OCI-LY1 (cell line): ENCODE measurements at regions not wholly inside any gene's neighbourhood (a gene's known extent, or its start where the extent isn't known, plus 50 kb on each side); places are given as distances from the start of the nearest gene placed in this dataset.

Source experiments
- H2AFZ ChIP-seq: fragments of 200-600 bp; sonication (generic), shearing (Covaris generic); 2 replicates; pipeline ENCODE4 v1.6.0; 2014; ENCODE audit warnings: antibody characterized with exemption, mild to moderate bottlenecking, low read length
- H3F3A ChIP-seq: fragments of 200-600 bp; sonication (generic), shearing (Covaris generic); 2 replicates; pipeline ENCODE4 v1.6.0; 2014; ENCODE audit warnings: mild to moderate bottlenecking, antibody characterized with exemption, low read length, moderate library complexity; ENCODE audit not compliant: insufficient read depth
- H3K27ac ChIP-seq: fragments of 200-600 bp; sonication (generic); 2 replicates; pipeline ENCODE4 v1.5.1; 2014; ENCODE audit warnings: low read length, mixed run types, mild to moderate bottlenecking, low read depth; ENCODE audit not compliant: poor library complexity, severe bottlenecking
- H3K27me3 ChIP-seq: fragments of 200-600 bp; sonication (generic); 2 replicates; pipeline ENCODE4 v1.6.0; 2014; ENCODE audit warnings: antibody characterized with exemption, mild to moderate bottlenecking, low read length, moderate library complexity; ENCODE audit not compliant: insufficient read depth
- H3K36me3 ChIP-seq: fragments of 200-600 bp; sonication (generic); 2 replicates; pipeline ENCODE4 v1.6.1; 2014; ENCODE audit warnings: mild to moderate bottlenecking, antibody characterized with exemption, low read length, moderate library complexity, mixed read lengths; ENCODE audit not compliant: insufficient read depth
- H3K4me1 ChIP-seq: fragments of 200-600 bp; sonication (generic); 2 replicates; pipeline ENCODE4 v1.5.1; 2014; ENCODE audit warnings: mild to moderate bottlenecking, low read length, moderate library complexity; ENCODE audit not compliant: insufficient read depth, severe bottlenecking
- H3K4me2 ChIP-seq: fragments of 200-600 bp; sonication (generic), shearing (Covaris generic); 2 replicates; pipeline ENCODE4 v1.6.1; 2014; ENCODE audit warnings: low read length
- H3K4me3 ChIP-seq: fragments of 200-600 bp; sonication (generic); 2 replicates; pipeline ENCODE4 v1.5.1; 2014; ENCODE audit warnings: low read length, low read depth, mild to moderate bottlenecking, mixed read lengths; ENCODE audit not compliant: poor library complexity, severe bottlenecking
- H3K79me2 ChIP-seq: fragments of 200-600 bp; shearing (Covaris generic); 2 replicates; pipeline ENCODE4 v1.6.1; 2016; ENCODE audit warnings: mixed run types, low read length, mixed read lengths; ENCODE audit not compliant: insufficient read depth
- H3K9ac ChIP-seq: fragments of 200-600 bp; sonication (generic), shearing (Covaris generic); 2 replicates; pipeline ENCODE4 v1.6.1; 2014; ENCODE audit warnings: mild to moderate bottlenecking, low read length, mixed read lengths
- H3K9me2 ChIP-seq: fragments of 200-600 bp; sonication (generic), shearing (Covaris generic); 2 replicates; pipeline ENCODE4 v1.6.1; 2014; ENCODE audit warnings: low read depth, mild to moderate bottlenecking, low read length, mixed read lengths
- H3K9me3 ChIP-seq: fragments of 200-600 bp; shearing (Covaris generic); 2 replicates; pipeline ENCODE4 v1.6.1; 2014; ENCODE audit warnings: low read length, mixed read lengths
- H4K20me1 ChIP-seq: fragments of 200-600 bp; sonication (generic), shearing (Covaris generic); 2 replicates; pipeline ENCODE4 v1.6.0; 2016; ENCODE audit warnings: mild to moderate bottlenecking, low read length; ENCODE audit not compliant: insufficient read depth
- EZH2 ChIP-seq: fragments of 200-600 bp; sonication (generic), shearing (Covaris generic); IDR thresholded peaks from 2 replicates; pipeline ENCODE4 v1.8.0; 2017; ENCODE audit warnings: borderline replicate concordance, mixed run types, mild to moderate bottlenecking, antibody characterized with exemption, low read length, moderate library complexity, mixed read lengths
- TF ChIP-seq, protein P1 (sequence below): fragments of 200-600 bp; sonication (generic), shearing (Covaris generic); IDR thresholded peaks from 2 replicates; pipeline ENCODE4 v1.5.1; 2017; ENCODE audit warnings: mild to moderate bottlenecking, antibody characterized with exemption, low read length, moderate library complexity, mixed read lengths

DNA sequence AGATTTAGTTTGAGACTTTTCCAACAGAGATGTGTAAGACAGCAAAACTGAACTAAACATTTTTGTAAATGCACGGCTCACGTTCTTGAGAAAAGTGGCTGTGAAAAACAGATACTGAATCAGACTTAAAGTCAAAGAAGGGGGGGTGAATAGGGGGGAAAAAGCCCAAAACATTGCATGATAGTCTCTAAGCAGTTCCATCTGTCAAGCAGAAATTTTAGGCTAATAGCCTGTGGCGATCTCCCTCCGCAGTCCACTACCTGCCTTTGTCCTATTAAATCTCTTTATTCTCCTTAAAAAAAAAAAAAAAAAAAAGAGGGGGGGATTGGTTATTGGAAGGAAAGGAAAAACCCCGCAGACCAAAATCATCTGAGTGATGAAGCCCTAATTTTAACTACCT, 217.6 kb upstream of the NFIA start:
- H3K9me3 ChIP-seq: no peaks in the 10 kb centered on the region
- no peak overlapping the region for H3K9ac ChIP-seq
- H3K4me1 ChIP-seq: no peaks in the 10 kb centered on the region
- H3K27ac ChIP-seq: no peak overlapping the region
- H3K4me2 ChIP-seq: no peak overlapping the region
- H3K79me2 ChIP-seq: no peaks in the 10 kb centered on the region
- no peak overlapping the region for H3K4me3 ChIP-seq
- no peaks in the 10 kb centered on the region for H3K36me3 ChIP-seq
- H3K9me2 ChIP-seq: no peaks in the 10 kb centered on the region
- H2AFZ ChIP-seq: no peak overlapping the region
- H3F3A ChIP-seq: no peaks in the 10 kb centered on the region
- no peaks in the 10 kb centered on the region for H3K27me3 ChIP-seq
- no peak for TF ChIP-seq EZH2
- TF ChIP-seq, protein P1, sequence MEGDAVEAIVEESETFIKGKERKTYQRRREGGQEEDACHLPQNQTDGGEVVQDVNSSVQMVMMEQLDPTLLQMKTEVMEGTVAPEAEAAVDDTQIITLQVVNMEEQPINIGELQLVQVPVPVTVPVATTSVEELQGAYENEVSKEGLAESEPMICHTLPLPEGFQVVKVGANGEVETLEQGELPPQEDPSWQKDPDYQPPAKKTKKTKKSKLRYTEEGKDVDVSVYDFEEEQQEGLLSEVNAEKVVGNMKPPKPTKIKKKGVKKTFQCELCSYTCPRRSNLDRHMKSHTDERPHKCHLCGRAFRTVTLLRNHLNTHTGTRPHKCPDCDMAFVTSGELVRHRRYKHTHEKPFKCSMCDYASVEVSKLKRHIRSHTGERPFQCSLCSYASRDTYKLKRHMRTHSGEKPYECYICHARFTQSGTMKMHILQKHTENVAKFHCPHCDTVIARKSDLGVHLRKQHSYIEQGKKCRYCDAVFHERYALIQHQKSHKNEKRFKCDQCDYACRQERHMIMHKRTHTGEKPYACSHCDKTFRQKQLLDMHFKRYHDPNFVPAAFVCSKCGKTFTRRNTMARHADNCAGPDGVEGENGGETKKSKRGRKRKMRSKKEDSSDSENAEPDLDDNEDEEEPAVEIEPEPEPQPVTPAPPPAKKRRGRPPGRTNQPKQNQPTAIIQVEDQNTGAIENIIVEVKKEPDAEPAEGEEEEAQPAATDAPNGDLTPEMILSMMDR: no peak
- no peaks in the 10 kb centered on the region for H4K20me1 ChIP-seq

DNA sequence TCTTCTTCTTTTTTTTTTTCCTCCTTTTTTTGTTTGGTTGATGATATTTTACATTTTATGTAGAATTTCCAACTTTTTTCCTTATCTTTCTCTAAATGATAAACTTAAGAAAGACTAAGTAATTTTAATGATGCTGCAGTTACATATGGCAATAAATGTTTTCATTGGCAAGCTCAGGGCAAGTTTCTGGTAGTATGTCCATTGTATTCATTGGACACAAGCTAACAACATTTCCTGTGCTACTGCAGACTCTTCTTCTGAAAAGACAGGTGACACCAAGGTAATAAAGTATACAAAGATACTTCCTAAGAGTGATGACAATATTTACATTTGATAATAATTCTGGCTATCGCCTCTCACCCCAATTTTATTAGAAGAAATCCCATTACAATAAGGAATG, 219.2 kb upstream of the NFIA start:
- no peaks in the 10 kb centered on the region for H4K20me1 ChIP-seq
- no peak overlapping the region for H3K27ac ChIP-seq
- no peak overlapping the region for H3K4me3 ChIP-seq
- H3K79me2 ChIP-seq: no peaks in the 10 kb centered on the region
- no peak for TF ChIP-seq EZH2
- TF ChIP-seq, protein P1: no peak
- H3K9ac ChIP-seq: no peak overlapping the region
- H3F3A ChIP-seq: no peaks in the 10 kb centered on the region
- no peaks in the 10 kb centered on the region for H3K36me3 ChIP-seq
- no peaks in the 10 kb centered on the region for H3K9me3 ChIP-seq
- no peak overlapping the region for H2AFZ ChIP-seq
- H3K4me2 ChIP-seq: no peak overlapping the region
- H3K4me1 ChIP-seq: no peaks in the 10 kb centered on the region
- H3K9me2 ChIP-seq: no peaks in the 10 kb centered on the region
- no peaks in the 10 kb centered on the region for H3K27me3 ChIP-seq

DNA sequence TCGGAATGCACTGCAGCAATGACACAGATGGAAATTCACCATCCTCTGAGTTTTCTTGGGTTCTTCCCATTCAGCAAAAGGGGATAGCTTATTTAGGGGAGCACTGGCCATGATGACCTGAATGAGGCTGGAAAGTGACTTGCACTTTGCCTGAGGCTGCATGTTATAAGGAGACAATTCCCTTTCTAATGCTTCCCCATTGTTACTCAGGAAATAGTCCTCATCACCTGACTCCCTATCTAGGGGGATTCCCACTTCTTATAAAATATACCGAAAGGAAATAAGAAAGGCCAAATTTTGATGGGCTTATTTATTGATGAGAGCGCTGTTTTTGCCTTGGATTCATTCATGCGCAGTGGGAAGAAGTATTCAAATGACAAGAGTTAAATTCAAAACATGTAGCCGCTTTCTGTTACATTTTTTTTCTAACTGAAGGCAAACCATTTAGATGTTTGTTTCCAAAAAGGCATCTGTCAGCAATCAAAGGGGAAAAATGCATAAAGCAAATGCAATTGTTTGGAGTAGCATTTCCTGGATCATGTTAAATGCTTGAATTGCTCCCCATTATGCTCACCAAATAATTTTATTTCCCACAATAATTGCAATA, 220.3 kb upstream of the NFIA start:
- Histone ChIP-seq H3K36me3 (no peaks in the 10 kb centered on the region), H2AFZ (no peak overlapping the region), H3K79me2 (no peaks in the 10 kb centered on the region), H3K9ac (no peak overlapping the region), H3K4me3 (no peak overlapping the region), H4K20me1 (no peaks in the 10 kb centered on the region), H3K4me2 (no peak overlapping the region), H3K9me3 (no peaks in the 10 kb centered on the region), H3K9me2 (no peaks in the 10 kb centered on the region), H3K27me3 (no peaks in the 10 kb centered on the region), H3K27ac (no peak overlapping the region), H3F3A (no peaks in the 10 kb centered on the region), H3K4me1 (no peaks in the 10 kb centered on the region)
- no peak for TF ChIP-seq EZH2
- TF ChIP-seq, protein P1: no peak
